ENCODE measurements at regions not wholly inside any gene's neighbourhood (a gene's known extent, or its start where the extent isn't known, plus 50 kb on each side); places are given as distances from the start of the nearest gene placed in this dataset.

DNA sequence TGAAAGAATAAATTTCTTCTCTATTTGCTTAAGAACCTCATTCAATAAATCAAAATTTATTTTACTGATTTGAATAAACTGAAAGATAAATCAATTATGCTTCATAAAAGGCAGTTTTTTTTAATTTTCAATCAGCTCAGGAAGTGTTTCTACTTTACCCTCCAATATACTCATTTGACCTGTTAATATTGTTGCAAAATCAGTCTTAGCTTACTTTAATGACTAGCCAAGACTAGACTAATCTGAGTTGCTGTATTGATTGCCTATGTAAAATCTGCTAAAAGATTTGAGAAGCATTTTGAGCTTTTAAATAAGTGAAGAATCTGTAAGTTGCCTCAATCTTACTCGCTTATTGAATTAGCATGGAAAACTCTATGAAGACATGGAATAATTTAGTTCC is 179.1 kb upstream of the LYPLAL1 start:
- H3K27ac ChIP-seq (ENCODE audit: low read depth, low read length) = no peak overlapping the region
- H3K4me3 ChIP-seq (ENCODE audit: insufficient read depth, low read length, poor library complexity, severe bottlenecking) = no peak overlapping the region
- H3F3A ChIP-seq (ENCODE audit: insufficient read depth) = no peaks in the 10 kb centered on the region
- no peaks in the 10 kb centered on the region for H3K9me3 ChIP-seq (ENCODE audit: insufficient read depth, low read length)
- no peaks in the 10 kb centered on the region for H3K9me2 ChIP-seq (replicated peaks; ENCODE audit: insufficient read depth, low read length)
- H3K9ac ChIP-seq (ENCODE audit: low read length) = no peak overlapping the region
- TF ChIP-seq, protein P1, sequence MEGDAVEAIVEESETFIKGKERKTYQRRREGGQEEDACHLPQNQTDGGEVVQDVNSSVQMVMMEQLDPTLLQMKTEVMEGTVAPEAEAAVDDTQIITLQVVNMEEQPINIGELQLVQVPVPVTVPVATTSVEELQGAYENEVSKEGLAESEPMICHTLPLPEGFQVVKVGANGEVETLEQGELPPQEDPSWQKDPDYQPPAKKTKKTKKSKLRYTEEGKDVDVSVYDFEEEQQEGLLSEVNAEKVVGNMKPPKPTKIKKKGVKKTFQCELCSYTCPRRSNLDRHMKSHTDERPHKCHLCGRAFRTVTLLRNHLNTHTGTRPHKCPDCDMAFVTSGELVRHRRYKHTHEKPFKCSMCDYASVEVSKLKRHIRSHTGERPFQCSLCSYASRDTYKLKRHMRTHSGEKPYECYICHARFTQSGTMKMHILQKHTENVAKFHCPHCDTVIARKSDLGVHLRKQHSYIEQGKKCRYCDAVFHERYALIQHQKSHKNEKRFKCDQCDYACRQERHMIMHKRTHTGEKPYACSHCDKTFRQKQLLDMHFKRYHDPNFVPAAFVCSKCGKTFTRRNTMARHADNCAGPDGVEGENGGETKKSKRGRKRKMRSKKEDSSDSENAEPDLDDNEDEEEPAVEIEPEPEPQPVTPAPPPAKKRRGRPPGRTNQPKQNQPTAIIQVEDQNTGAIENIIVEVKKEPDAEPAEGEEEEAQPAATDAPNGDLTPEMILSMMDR (IDR thresholded peaks at IDR 0.05; ENCODE audit: insufficient read depth, low read length, poor library complexity, severe bottlenecking) = no peak
- no peak for TF ChIP-seq EZH2phosphoT487 (conservative IDR thresholded peaks at IDR 0.05; ENCODE audit: low read length)
- no peaks in the 10 kb centered on the region for H3K36me3 ChIP-seq (ENCODE audit: low read length)
- no peaks in the 10 kb centered on the region for H3K27me3 ChIP-seq (ENCODE audit: low read length)
- H3K79me2 ChIP-seq (ENCODE audit: insufficient read depth, low read length) = no peaks in the 10 kb centered on the region
- H4K20me1 ChIP-seq (ENCODE audit: low read depth, low read length) = 0 out of 2 replicates have a peak, but pooled peaks cover 3% of the 10 kb centered on the region
- H2AFZ ChIP-seq (ENCODE audit: low read depth, low read length, severe bottlenecking) = no peak overlapping the region
- H3K4me2 ChIP-seq (ENCODE audit: low read depth, low read length, poor library complexity, severe bottlenecking) = no peak overlapping the region

DNA sequence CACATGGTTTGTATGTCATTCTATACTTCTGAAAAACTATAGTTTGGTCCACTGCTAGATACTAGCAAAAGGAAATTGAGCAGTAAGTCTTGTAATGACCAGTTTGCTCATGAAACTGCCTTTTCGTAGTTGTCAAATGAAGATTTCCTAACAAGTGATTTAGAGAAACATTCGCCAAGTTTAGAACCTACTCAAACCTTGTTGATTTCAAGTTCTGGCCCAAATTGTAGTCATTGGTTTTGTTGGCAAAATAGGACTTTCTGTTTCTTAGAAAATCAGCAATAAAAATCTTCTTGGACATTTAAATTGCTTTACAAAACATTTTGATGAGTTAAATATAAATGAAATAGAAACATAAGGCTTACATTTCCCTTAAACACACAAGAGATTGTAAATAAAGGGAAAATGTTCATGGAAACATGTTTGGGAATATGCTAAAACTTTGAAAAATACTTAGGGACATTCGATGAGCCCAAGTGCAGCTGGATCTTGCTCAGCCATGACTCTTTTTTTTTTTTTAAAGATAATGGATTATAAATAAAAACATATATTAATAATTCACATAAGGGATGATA is 178.5 kb upstream of the LYPLAL1 start:
- H4K20me1 ChIP-seq (ENCODE audit: low read depth, low read length) = 0 out of 2 replicates have a peak, but pooled peaks cover 3% of the 10 kb centered on the region
- no peaks in the 10 kb centered on the region for H3K36me3 ChIP-seq (ENCODE audit: low read length)
- no peaks in the 10 kb centered on the region for H3K9me3 ChIP-seq (ENCODE audit: insufficient read depth, low read length)
- H3K9ac ChIP-seq (ENCODE audit: low read length) = no peak overlapping the region
- TF ChIP-seq EZH2phosphoT487 (conservative IDR thresholded peaks at IDR 0.05; ENCODE audit: low read length) = no peak
- TF ChIP-seq, protein P1 (IDR thresholded peaks at IDR 0.05; ENCODE audit: insufficient read depth, low read length, poor library complexity, severe bottlenecking) = no peak
- no peaks in the 10 kb centered on the region for H3K9me2 ChIP-seq (replicated peaks; ENCODE audit: insufficient read depth, low read length)
- H3F3A ChIP-seq (ENCODE audit: insufficient read depth) = no peaks in the 10 kb centered on the region
- H3K4me3 ChIP-seq (ENCODE audit: insufficient read depth, low read length, poor library complexity, severe bottlenecking) = no peak overlapping the region
- no peaks in the 10 kb centered on the region for H3K27me3 ChIP-seq (ENCODE audit: low read length)
- H3K79me2 ChIP-seq (ENCODE audit: insufficient read depth, low read length) = no peaks in the 10 kb centered on the region
- no peak overlapping the region for H2AFZ ChIP-seq (ENCODE audit: low read depth, low read length, severe bottlenecking)
- H3K4me2 ChIP-seq (ENCODE audit: low read depth, low read length, poor library complexity, severe bottlenecking) = no peak overlapping the region
- H3K27ac ChIP-seq (ENCODE audit: low read depth, low read length) = no peak overlapping the region

DNA sequence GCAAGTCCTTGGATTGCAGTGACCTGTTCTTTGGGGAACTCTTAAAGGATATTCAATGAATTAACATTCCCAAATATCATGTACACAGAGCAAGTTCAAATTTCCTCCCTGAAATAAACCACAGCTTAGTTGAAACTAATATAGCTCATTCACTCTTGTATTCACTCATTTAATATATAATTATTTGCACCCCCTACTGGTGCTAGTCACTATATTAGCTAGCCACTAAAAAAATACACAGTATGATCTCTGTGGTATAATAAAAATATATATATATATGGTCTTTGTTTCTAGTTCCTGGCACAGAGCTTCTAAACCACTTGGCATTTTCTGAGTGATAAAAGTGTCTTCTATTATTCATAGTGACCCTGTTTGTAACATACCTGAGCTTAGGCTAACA is 177.3 kb upstream of the LYPLAL1 start:
- no peaks in the 10 kb centered on the region for H3K79me2 ChIP-seq (ENCODE audit: insufficient read depth, low read length)
- H3K27me3 ChIP-seq (ENCODE audit: low read length) = no peaks in the 10 kb centered on the region
- no peak overlapping the region for H3K4me2 ChIP-seq (ENCODE audit: low read depth, low read length, poor library complexity, severe bottlenecking)
- no peaks in the 10 kb centered on the region for H3K9me3 ChIP-seq (ENCODE audit: insufficient read depth, low read length)
- H3K9me2 ChIP-seq (replicated peaks; ENCODE audit: insufficient read depth, low read length) = no peaks in the 10 kb centered on the region
- H4K20me1 ChIP-seq (ENCODE audit: low read depth, low read length) = 0 out of 2 replicates have a peak, but pooled peaks cover 3% of the 10 kb centered on the region
- H3K9ac ChIP-seq (ENCODE audit: low read length) = no peak overlapping the region
- H3F3A ChIP-seq (ENCODE audit: insufficient read depth) = no peaks in the 10 kb centered on the region
- no peak overlapping the region for H2AFZ ChIP-seq (ENCODE audit: low read depth, low read length, severe bottlenecking)
- no peaks in the 10 kb centered on the region for H3K36me3 ChIP-seq (ENCODE audit: low read length)
- TF ChIP-seq, protein P1 (IDR thresholded peaks at IDR 0.05; ENCODE audit: insufficient read depth, low read length, poor library complexity, severe bottlenecking) = no peak
- TF ChIP-seq EZH2phosphoT487 (conservative IDR thresholded peaks at IDR 0.05; ENCODE audit: low read length) = no peak
- H3K27ac ChIP-seq (ENCODE audit: low read depth, low read length) = no peak overlapping the region
- no peak overlapping the region for H3K4me3 ChIP-seq (ENCODE audit: insufficient read depth, low read length, poor library complexity, severe bottlenecking)
